Mesendoderm (in vitro differentiated cells): ENCODE measurements at regions not wholly inside any gene's neighbourhood (a gene's known extent, or its start where the extent isn't known, plus 50 kb on each side); places are given as distances from the start of the nearest gene placed in this dataset.

ENCODE experiments used
- DNase-seq: peaks from one replicate; pipeline ENCODE4 v3.0.0; 2013
- H2AK5ac ChIP-seq: 2 replicates; pipeline ENCODE4 v1.6.1; 2013; ENCODE audit warnings: low read length, inconsistent platforms
- H2BK120ac ChIP-seq: 2 replicates; pipeline ENCODE4 v1.6.1; 2013; ENCODE audit warnings: low read depth, mild to moderate bottlenecking, low read length, moderate library complexity, mixed read lengths
- H2BK15ac ChIP-seq: replicated peaks from 2 replicates; pipeline ENCODE4 v1.6.1; 2013; ENCODE audit warnings: low read depth, mild to moderate bottlenecking, moderate library complexity
- H2BK5ac ChIP-seq: 2 replicates; pipeline ENCODE4 v1.6.1; 2013; ENCODE audit warnings: low read length, inconsistent platforms
- H3K18ac ChIP-seq: 2 replicates; pipeline ENCODE4 v1.6.1; 2013; ENCODE audit warnings: mild to moderate bottlenecking, low read length, mixed read lengths
- H3K23ac ChIP-seq: one replicate; pipeline ENCODE4 v1.6.1; 2013; ENCODE audit warnings: low read length
- H3K27ac ChIP-seq: 2 replicates; pipeline ENCODE4 v1.5.1; 2013; ENCODE audit warnings: low read depth, mild to moderate bottlenecking, inconsistent platforms, low read length, moderate library complexity
- H3K27me3 ChIP-seq: 2 replicates; pipeline ENCODE4 v1.6.1; 2013; ENCODE audit warnings: low read length, control low read depth, mild to moderate bottlenecking, inconsistent platforms; ENCODE audit not compliant: insufficient read depth, poor library complexity
- H3K36me3 ChIP-seq: 2 replicates; pipeline ENCODE4 v1.6.1; 2013; ENCODE audit warnings: low read length, inconsistent platforms; ENCODE audit not compliant: control insufficient read depth, insufficient read depth
- H3K4ac ChIP-seq: one replicate; pipeline ENCODE4 v1.6.1; 2013; ENCODE audit warnings: low read depth, mild to moderate bottlenecking, low read length, moderate library complexity
- H3K4me1 ChIP-seq: 2 replicates; pipeline ENCODE4 v1.6.1; 2013; ENCODE audit warnings: low read depth, low read length, inconsistent platforms; ENCODE audit not compliant: control insufficient read depth
- H3K4me2 ChIP-seq: 2 replicates; pipeline ENCODE4 v1.6.1; 2013; ENCODE audit warnings: low read length
- H3K4me3 ChIP-seq: 2 replicates; pipeline ENCODE4 v1.5.1; 2013; ENCODE audit warnings: mild to moderate bottlenecking, low read length
- H3K56ac ChIP-seq: one replicate; pipeline ENCODE4 v1.6.1; 2013; ENCODE audit warnings: low read length
- H3K79me1 ChIP-seq: 2 replicates; pipeline ENCODE4 v1.6.1; 2013; ENCODE audit warnings: low read length, inconsistent platforms
- H3K79me2 ChIP-seq: 2 replicates; pipeline ENCODE4 v1.6.1; 2013; ENCODE audit warnings: mild to moderate bottlenecking, low read length; ENCODE audit not compliant: control insufficient read depth, insufficient read depth
- H3K9ac ChIP-seq: 2 replicates; pipeline ENCODE4 v1.6.1; 2013; ENCODE audit warnings: low read length, inconsistent platforms
- H4K5ac ChIP-seq: one replicate; pipeline ENCODE4 v1.6.1; 2013; ENCODE audit warnings: low read length
- H4K8ac ChIP-seq: one replicate; pipeline ENCODE4 v1.6.1; 2013; ENCODE audit warnings: low read depth, mild to moderate bottlenecking, control low read depth, low read length, moderate library complexity
- WGBS: extraction: QIAGEN DNeasy Blood & Tissue Kit; methylation state at CpG from one replicate; pipeline ENCODE4 v1.1.7; 2013; ENCODE audit warnings: low lambda C conversion rate, missing lambda C conversion rate; ENCODE audit not compliant: insufficient coverage; ENCODE audit errors: extremely low coverage; 5-methylcytosine and 5-hydroxymethylcytosine counted together

DNA sequence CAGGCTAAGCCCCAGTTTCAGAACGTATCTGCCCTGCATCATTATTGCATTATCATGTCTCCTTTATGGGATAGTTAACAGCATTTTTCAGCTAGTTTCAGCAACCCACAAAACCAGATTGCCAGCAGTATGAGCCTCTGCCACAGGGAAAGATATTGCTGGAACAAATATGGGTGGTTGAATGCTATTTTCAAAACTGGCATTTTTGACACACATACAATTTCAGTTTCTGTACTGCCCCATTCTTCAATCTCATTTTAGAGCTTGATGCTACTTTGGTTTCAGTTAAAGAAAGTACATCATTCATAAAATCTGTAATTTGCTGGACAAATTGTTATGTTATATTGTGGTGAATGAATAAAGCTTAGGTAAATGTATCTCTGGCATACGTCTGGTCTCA is 1037.5 kb downstream of the NAALADL2 start:
- no peak overlapping the region for H2BK5ac ChIP-seq
- H3K4ac ChIP-seq = no peak overlapping the region
- no peak overlapping the region for H2AK5ac ChIP-seq
- no peak overlapping the region for H2BK120ac ChIP-seq
- no peak overlapping the region for H4K8ac ChIP-seq
- no peak overlapping the region for H3K4me3 ChIP-seq
- no peaks in the 10 kb centered on the region for H3K79me2 ChIP-seq
- no peaks in the 10 kb centered on the region for H3K4me1 ChIP-seq
- H3K79me1 ChIP-seq = no peaks in the 10 kb centered on the region
- H3K27me3 ChIP-seq = no peaks in the 10 kb centered on the region
- no peak overlapping the region for H3K9ac ChIP-seq
- H2BK15ac ChIP-seq = no peak overlapping the region
- no peak overlapping the region for H3K27ac ChIP-seq
- no peaks in the 10 kb centered on the region for H3K36me3 ChIP-seq
- H3K23ac ChIP-seq = no peak overlapping the region
- H3K56ac ChIP-seq = no peak overlapping the region
- no CpG with 5 or more reads among the region's 2 CpGs for WGBS
- no peak for DNase-seq
- H3K4me2 ChIP-seq = no peak overlapping the region
- H4K5ac ChIP-seq = no peak overlapping the region
- no peak overlapping the region for H3K18ac ChIP-seq

DNA sequence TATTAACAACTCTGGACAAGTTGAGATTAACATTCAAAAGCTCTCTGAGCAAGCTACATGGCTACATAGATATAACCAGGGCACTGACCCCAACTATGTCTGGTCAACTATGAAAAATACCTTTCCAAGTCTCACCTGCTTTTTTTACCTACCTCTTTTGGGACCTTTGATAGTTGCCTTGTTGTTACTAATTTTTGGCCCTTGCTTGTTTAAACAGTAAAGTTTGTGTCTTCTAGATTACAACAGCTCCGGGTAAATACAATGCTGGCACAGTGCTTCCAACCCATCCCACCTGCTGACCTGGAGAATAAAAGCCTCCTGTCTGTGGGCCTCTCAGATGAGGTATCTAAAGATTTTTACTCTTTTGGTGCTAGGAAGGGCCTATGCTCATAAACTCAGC is 1036.6 kb downstream of the NAALADL2 start:
- Histone ChIP-seq H3K79me2 (no peaks in the 10 kb centered on the region), H2BK15ac (no peak overlapping the region), H3K79me1 (no peaks in the 10 kb centered on the region), H3K9ac (no peak overlapping the region), H4K5ac (no peak overlapping the region), H2BK120ac (no peak overlapping the region), H3K18ac (no peak overlapping the region), H3K4me2 (no peak overlapping the region), H3K23ac (no peak overlapping the region), H2AK5ac (no peak overlapping the region), H3K36me3 (no peaks in the 10 kb centered on the region), H3K56ac (no peak overlapping the region), H2BK5ac (no peak overlapping the region), H4K8ac (no peak overlapping the region), H3K4me1 (no peaks in the 10 kb centered on the region), H3K4me3 (no peak overlapping the region), H3K27ac (no peak overlapping the region), H3K27me3 (no peaks in the 10 kb centered on the region), H3K4ac (no peak overlapping the region)
- no CpG with 5 or more reads among the region's 1 CpG for WGBS
- DNase-seq = no peak

DNA sequence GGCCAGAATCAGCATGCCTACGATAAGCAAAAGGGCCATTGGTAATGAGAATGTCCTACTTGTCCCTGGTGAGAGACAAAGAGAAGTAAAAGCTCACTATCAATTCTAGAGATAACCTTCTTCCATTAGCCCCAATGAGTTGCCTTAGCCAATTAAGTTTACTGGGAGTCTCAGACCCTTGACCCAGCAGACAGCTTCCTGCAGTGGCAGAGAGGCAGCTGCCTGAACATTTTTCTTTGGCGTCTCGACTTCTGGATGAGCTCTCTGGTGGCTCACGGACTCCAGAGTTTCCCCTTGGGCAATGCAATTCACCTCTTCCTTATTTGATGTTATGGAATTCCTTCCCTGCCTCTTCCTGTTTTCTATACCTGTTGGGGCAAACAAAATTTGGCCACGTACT is 1034.4 kb downstream of the NAALADL2 start:
- peak; percentile 49 for DNase-seq
- H3K79me2 ChIP-seq = no peaks in the 10 kb centered on the region
- WGBS = no CpG with 5 or more reads among the region's 5 CpGs

DNA sequence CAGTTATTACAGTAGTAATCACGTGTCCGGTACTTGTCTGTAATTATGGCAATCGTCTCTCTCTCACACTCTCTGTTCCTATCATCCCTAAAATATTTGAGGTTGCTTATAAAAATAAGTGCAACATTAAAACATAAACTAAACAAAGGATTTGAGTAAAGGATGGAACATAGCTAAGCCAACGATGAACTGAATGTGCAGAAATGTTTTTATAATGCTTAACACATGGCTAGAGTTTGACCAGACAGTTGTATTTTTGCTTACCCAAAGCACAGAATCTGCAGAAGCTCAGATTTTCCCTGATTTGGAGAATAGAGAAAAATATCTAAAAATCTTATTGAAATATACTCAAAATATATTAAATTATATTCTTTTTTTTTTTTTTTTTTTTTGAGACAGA is 1030.9 kb downstream of the NAALADL2 start:
- no peaks in the 10 kb centered on the region for H3K79me2 ChIP-seq
- no peak overlapping the region for H3K27ac ChIP-seq
- H3K9ac ChIP-seq = no peak overlapping the region
- H3K18ac ChIP-seq = no peak overlapping the region
- H2BK15ac ChIP-seq = no peak overlapping the region
- H3K27me3 ChIP-seq = no peaks in the 10 kb centered on the region
- H4K8ac ChIP-seq = no peak overlapping the region
- H4K5ac ChIP-seq = no peak overlapping the region
- H3K56ac ChIP-seq = no peak overlapping the region
- WGBS = no CpG with 5 or more reads among the region's 4 CpGs
- H3K23ac ChIP-seq = no peak overlapping the region
- no peak overlapping the region for H2AK5ac ChIP-seq
- no peaks in the 10 kb centered on the region for H3K79me1 ChIP-seq
- H3K4me2 ChIP-seq = no peak overlapping the region
- H3K4ac ChIP-seq = no peak overlapping the region
- H2BK120ac ChIP-seq = no peak overlapping the region
- H3K36me3 ChIP-seq = no peaks in the 10 kb centered on the region
- no peak for DNase-seq
- H2BK5ac ChIP-seq = no peak overlapping the region
- no peak overlapping the region for H3K4me3 ChIP-seq
- no peaks in the 10 kb centered on the region for H3K4me1 ChIP-seq

More for the DNA sequence above, 1034.4 kb downstream of the NAALADL2 start:
- Histone ChIP-seq H3K4me1 (no peaks in the 10 kb centered on the region), H3K27me3 (no peaks in the 10 kb centered on the region), H2BK5ac (no peak overlapping the region), H3K36me3 (no peaks in the 10 kb centered on the region), H2AK5ac (no peak overlapping the region), H3K9ac (no peak overlapping the region), H2BK15ac (no peak overlapping the region), H4K5ac (no peak overlapping the region), H3K18ac (no peak overlapping the region), H3K27ac (no peak overlapping the region), H3K4me2 (no peak overlapping the region), H3K4ac (no peak overlapping the region), H2BK120ac (no peak overlapping the region), H3K56ac (no peak overlapping the region), H3K4me3 (no peak overlapping the region), H3K23ac (no peak overlapping the region), H4K8ac (no peak overlapping the region), H3K79me1 (no peaks in the 10 kb centered on the region)

DNA sequence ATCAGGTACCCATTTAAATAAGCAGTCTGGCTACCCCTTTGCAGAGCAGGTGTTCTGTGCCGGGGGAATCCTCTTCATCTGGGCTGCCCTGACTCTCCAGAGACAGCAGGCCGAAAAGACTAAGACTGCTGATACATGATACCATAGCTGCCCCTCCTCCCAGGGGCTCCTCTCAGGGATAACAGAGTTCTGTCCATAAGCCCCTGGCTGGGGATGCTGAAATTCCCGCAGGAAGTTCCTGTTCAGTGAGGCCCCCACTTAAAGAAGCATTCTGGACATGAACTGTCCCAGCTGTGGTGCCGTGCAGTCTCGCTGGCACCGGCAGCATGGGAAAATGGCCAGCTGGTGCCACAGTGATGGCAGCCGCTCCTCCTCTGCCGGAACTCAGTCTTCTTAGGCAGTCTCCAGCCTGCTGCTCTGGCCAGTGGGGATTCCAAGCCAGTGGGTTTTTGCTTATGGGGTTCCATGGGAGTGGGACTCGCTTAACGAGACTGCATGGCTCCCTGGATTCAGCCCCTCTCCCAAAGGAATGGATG is 1026.2 kb downstream of the NAALADL2 start:
- Histone ChIP-seq H3K9ac (no peak overlapping the region), H2BK5ac (no peak overlapping the region), H3K36me3 (no peaks in the 10 kb centered on the region), H2AK5ac (no peak overlapping the region), H3K27me3 (no peaks in the 10 kb centered on the region), H3K79me1 (no peaks in the 10 kb centered on the region), H4K5ac (no peak overlapping the region), H3K27ac (no peak overlapping the region), H4K8ac (no peak overlapping the region), H3K4me1 (no peaks in the 10 kb centered on the region), H3K56ac (no peak overlapping the region), H3K4me3 (no peak overlapping the region), H3K4me2 (no peak overlapping the region), H2BK15ac (no peak overlapping the region), H3K23ac (no peak overlapping the region), H3K79me2 (no peaks in the 10 kb centered on the region), H2BK120ac (no peak overlapping the region), H3K18ac (no peak overlapping the region), H3K4ac (no peak overlapping the region)
- no CpG with 5 or more reads among the region's 10 CpGs for whole genome bisulfite sequencing
- no peak for DNase-seq

DNA sequence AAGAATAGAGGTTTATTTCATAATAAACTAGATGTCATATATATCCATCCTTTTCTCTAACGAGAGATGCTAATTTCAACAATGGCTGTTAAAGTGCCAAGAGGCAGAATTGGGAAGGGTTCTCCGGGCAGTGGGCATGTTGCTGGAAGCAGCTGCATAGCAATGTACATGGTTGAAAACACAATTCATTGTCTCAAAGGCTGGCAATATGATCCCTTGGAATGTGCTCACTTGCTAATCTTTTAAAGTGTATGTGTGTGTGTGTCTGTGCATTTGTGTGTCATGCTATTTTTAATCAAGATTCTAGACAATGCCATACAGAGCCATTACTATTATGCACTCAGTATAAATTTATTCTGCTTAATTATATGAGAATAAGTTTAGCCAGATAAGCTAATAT is 1020.3 kb downstream of the NAALADL2 start:
- H3K4me1 ChIP-seq = no peaks in the 10 kb centered on the region
- no peaks in the 10 kb centered on the region for H3K79me1 ChIP-seq
- H3K27me3 ChIP-seq = no peaks in the 10 kb centered on the region
- no peak overlapping the region for H3K18ac ChIP-seq
- no peak overlapping the region for H2BK5ac ChIP-seq
- H3K4me2 ChIP-seq = no peak overlapping the region
- no peak overlapping the region for H2AK5ac ChIP-seq
- no peak overlapping the region for H4K5ac ChIP-seq
- no peak for DNase-seq
- H3K4me3 ChIP-seq = no peak overlapping the region
- H2BK15ac ChIP-seq = no peak overlapping the region
- H2BK120ac ChIP-seq = no peak overlapping the region
- H3K9ac ChIP-seq = no peak overlapping the region
- no peak overlapping the region for H3K4ac ChIP-seq
- no peak overlapping the region for H3K23ac ChIP-seq
- WGBS = no CpG with 5 or more reads among the region's 2 CpGs
- no peaks in the 10 kb centered on the region for H3K79me2 ChIP-seq
- H3K56ac ChIP-seq = no peak overlapping the region
- H3K27ac ChIP-seq = no peak overlapping the region
- H3K36me3 ChIP-seq = no peaks in the 10 kb centered on the region
- H4K8ac ChIP-seq = no peak overlapping the region
